Spleen (tissue), 11 donors: ENCODE measurements at regions not wholly inside any gene's neighbourhood (a gene's known extent, or its start where the extent isn't known, plus 50 kb on each side); places are given as distances from the start of the nearest gene placed in this dataset.

Experiments
- DNase-seq: peaks from one replicate; pipeline ENCODE4 v3.0.0-alpha.2; 2020
- H3K27ac ChIP-seq, 8 donors: fragments of 200-600 bp; sonication (generic) in 7 of 8; 1 replicate in 4 of 8; 2 replicates in 4 of 8; pipeline versions ENCODE4 v1.5.0 to v1.8.0; 2016 to 2021; ENCODE audit warnings: inconsistent platforms in 4 of 8, mild to moderate bottlenecking in 4 of 8, moderate library complexity in 1 of 8
- H3K27me3 ChIP-seq, 7 donors: fragments of 200-600 bp; sonication (generic) in 6 of 7; replicated peaks in 1 of 7; 1 replicate in 4 of 7; 2 replicates in 3 of 7; pipeline versions ENCODE4 v1.5.0 to v1.8.0; 2016 to 2021; ENCODE audit warnings: inconsistent platforms in 3 of 7, mild to moderate bottlenecking in 1 of 7
- H3K36me3 ChIP-seq, 6 donors: fragments of 200-600 bp; sonication (generic) in 5 of 6; 1 replicate in 4 of 6; 2 replicates in 2 of 6; pipeline versions ENCODE4 v1.5.0 to v1.8.0; 2016 to 2021; ENCODE audit warnings: inconsistent platforms in 2 of 6
- H3K4me1 ChIP-seq, 6 donors: fragments of 200-600 bp; sonication (generic) in 5 of 6; 1 replicate in 3 of 6; 2 replicates in 3 of 6; pipeline versions ENCODE4 v1.5.0 to v1.8.0; 2016 to 2021; ENCODE audit warnings: inconsistent platforms in 3 of 6
- H3K4me3 ChIP-seq, 8 donors: fragments of 200-600 bp; sonication (generic) in 7 of 8; 1 replicate in 4 of 8; 2 replicates in 4 of 8; pipeline versions ENCODE4 v1.5.0 to v1.8.0; 2016 to 2021; ENCODE audit warnings: inconsistent platforms in 4 of 8, mild to moderate bottlenecking in 4 of 8, moderate library complexity in 2 of 8
- H3K9me3 ChIP-seq, 8 donors: fragments of 200-600 bp; sonication (generic) in 7 of 8; 1 replicate in 4 of 8; 2 replicates in 4 of 8; pipeline versions ENCODE4 v1.5.0 to v1.8.0; 2016 to 2021; ENCODE audit warnings: inconsistent platforms in 4 of 8
- CTCF ChIP-seq, 11 experiments: fragments of 200-600 bp in 7 of 11; fragments of 450-650 bp in 4 of 11; sonication (generic) in 4 of 11; IDR thresholded peaks in 8 of 11; conservative IDR thresholded peaks in 3 of 11; 1 replicate in 7 of 11; 2 replicates in 4 of 11; pipeline versions ENCODE4 v1.4.0 to v1.8.0; 2016 to 2021; ENCODE audit warnings: antibody characterized with exemption in 11 of 11, inconsistent platforms in 4 of 11, mild to moderate bottlenecking in 1 of 11
- POLR2A ChIP-seq, 3 donors: fragments of 450-650 bp; IDR thresholded peaks; one replicate each; pipeline ENCODE4 v1.5.1; 2017; ENCODE audit warnings: antibody characterized with exemption in 3 of 3, mild to moderate bottlenecking in 1 of 3
- POLR2AphosphoS5 ChIP-seq, 3 donors: sonication (generic); formaldehyde crosslinking; IDR thresholded peaks; one replicate each; pipeline ENCODE4 v1.5.1; 2017; ENCODE audit warnings: antibody characterized with exemption in 3 of 3
- WGBS, 5 donors: extraction: QIAGEN DNeasy Blood & Tissue Kit in 3 of 5; methylation state at CpG; one replicate each; pipeline versions ENCODE4 v1.1.5 to v1.1.7; 2013 to 2018; 5-methylcytosine and 5-hydroxymethylcytosine counted together
- intact Hi-C: fragments of 100-400 bp; cut with DNase I; formaldehyde crosslinking; loops from one replicate; pipeline ENCODE4 v1.15.0; 2023; ENCODE audit warnings: low total_unique reads
- donor health status: healthy with polysubstance abuse.
- donor health status: DM: no; HTN: no; CAD: no; lungs with moderate emphysema.
- donor health status: DM: no; HTN: no; CAD: no.
- donor health status: Bipolar disorder and iron deficiency.
- donor health status: healthy.
- donor health status: DM: no; HTN: no; CAD: no.
- donor health status: DM: yes; HTN: yes; CAD: no.

GRCh38 chr15:31782016-31782783 lies 248.1 kb upstream of the CHRNA7 start:
- H3K4me3 ChIP-seq, result no peak overlapping the region
- WGBS, 5 donors, result 74 to 84% (median 81%) methylated on average over 9 of the region's 9 CpGs
- peaks cover 0 to 8% (median 0%) of the 10 kb centered on the region in 7 donors for H3K27me3 ChIP-seq
- H3K4me1 ChIP-seq, result no peaks in the 10 kb centered on the region
- H3K36me3 ChIP-seq, result no peaks in the 10 kb centered on the region
- no peak overlapping the region for H3K27ac ChIP-seq
- DNase-seq, result no peak
- intact Hi-C loops, result no loop called here
- TF ChIP-seq POLR2AphosphoS5 (IDR thresholded peaks at IDR 0.05), result no peak
- no peak for TF ChIP-seq CTCF (IDR thresholded peaks at IDR 0.05 in 8 of 11, conservative IDR thresholded peaks at IDR 0.05 in 3 of 11)
- TF ChIP-seq POLR2A (IDR thresholded peaks at IDR 0.05), result no peak
- H3K9me3 ChIP-seq, result no peaks in the 10 kb centered on the region

- 64 to 69% (median 67%) methylated on average over 3 of the region's 3 CpGs for WGBS, 5 donors
- Histone ChIP-seq H3K4me1 (no peaks in the 10 kb centered on the region), H3K36me3 (no peaks in the 10 kb centered on the region), H3K4me3 (no peak overlapping the region), H3K27me3 (peaks cover 0 to 1% (median 0%) of the 10 kb centered on the region in 7 donors), H3K27ac (no peak overlapping the region), H3K9me3 (no peaks in the 10 kb centered on the region)
- DNase-seq, result no peak
- intact Hi-C loops, result no loop called here
- TF ChIP-seq POLR2A (IDR thresholded peaks at IDR 0.05) (no peak), POLR2AphosphoS5 (IDR thresholded peaks at IDR 0.05) (no peak), CTCF (IDR thresholded peaks at IDR 0.05 in 8 of 11, conservative IDR thresholded peaks at IDR 0.05 in 3 of 11) (no peak)
These were observed 247.4 kb upstream of the CHRNA7 start for GRCh38 chr15:31782951-31783350.

- no peaks in the 10 kb centered on the region for H3K36me3 ChIP-seq
- H3K9me3 ChIP-seq, result no peaks in the 10 kb centered on the region
- DNase-seq, result no peak
- WGBS, 5 donors, result 78 to 87% (median 81%) methylated on average over 4 of the region's 4 CpGs
- no peak overlapping the region for H3K4me3 ChIP-seq
- TF ChIP-seq POLR2AphosphoS5 (IDR thresholded peaks at IDR 0.05) (no peak), CTCF (IDR thresholded peaks at IDR 0.05 in 8 of 11, conservative IDR thresholded peaks at IDR 0.05 in 3 of 11) (no peak), POLR2A (IDR thresholded peaks at IDR 0.05) (no peak)
- intact Hi-C loops, result no loop called here
- no peaks in the 10 kb centered on the region for H3K27me3 ChIP-seq
- H3K27ac ChIP-seq, result no peak overlapping the region
- H3K4me1 ChIP-seq, result no peaks in the 10 kb centered on the region
These were observed 244.0 kb upstream of the CHRNA7 start for GRCh38 chr15:31786360-31786759.

GRCh38 chr15:31788104-31788503 lies 242.2 kb upstream of the CHRNA7 start:
- Histone ChIP-seq H3K4me1 (no peaks in the 10 kb centered on the region), H3K27ac (no peak overlapping the region), H3K4me3 (no peak overlapping the region), H3K9me3 (no peaks in the 10 kb centered on the region), H3K36me3 (no peaks in the 10 kb centered on the region), H3K27me3 (no peaks in the 10 kb centered on the region)
- no peak for DNase-seq
- intact Hi-C loops, result no loop called here
- no peak for TF ChIP-seq POLR2A (IDR thresholded peaks at IDR 0.05)
- no peak for TF ChIP-seq POLR2AphosphoS5 (IDR thresholded peaks at IDR 0.05)
- no peak for TF ChIP-seq CTCF (IDR thresholded peaks at IDR 0.05 in 8 of 11, conservative IDR thresholded peaks at IDR 0.05 in 3 of 11)
- 56 to 86% (median 68%) methylated on average over 3 of the region's 3 CpGs for WGBS, 5 donors
